ENCODE measurements at regions not wholly inside any gene's neighbourhood (a gene's known extent, or its start where the extent isn't known, plus 50 kb on each side); places are given as distances from the start of the nearest gene placed in this dataset.

GRCh38 chr1:110264430-110264829, 54.3 kb downstream of the KCNC4 start:
- TF ChIP-seq CTCF (conservative IDR thresholded peaks at IDR 0.05; ENCODE audit: low read length) (no peak), EZH2phosphoT487 (IDR thresholded peaks at IDR 0.05; ENCODE audit: borderline replicate concordance, low read depth, low read length) (no peak)
